H54 (cell line): ENCODE measurements at regions not wholly inside any gene's neighbourhood (a gene's known extent, or its start where the extent isn't known, plus 50 kb on each side); places are given as distances from the start of the nearest gene placed in this dataset.
"Not testable (repeated sequence)": the region's sequence is repeated elsewhere in the genome, so short reads cannot be mapped to it uniquely, and the experiment has no call there.

ENCODE experiments used
- DNase-seq: peaks from one replicate; pipeline ENCODE4 v3.0.0; 2011; ENCODE audit warnings: low spot score, mixed read lengths; ENCODE audit not compliant: insufficient read length
- FAIRE-seq: peaks from 3 replicates; lab custom pipeline; 2011; peaks lifted over from hg19 to GRCh38; lab: Jason Lieb, UNC
- POLR2A ChIP-seq: IDR thresholded peaks from 2 replicates; pipeline ENCODE4 v1.6.1; 2011; ENCODE audit warnings: low read depth, mild to moderate bottlenecking, low read length

GRCh38 chr6:56839533-56840183 lies 115.2 kb upstream of the BEND6 start:
- DNase-seq (no peak), FAIRE-seq (peak; percentile 71)
- TF ChIP-seq POLR2A = no peak

GRCh38 chr6:56838965-56839364 lies 115.9 kb upstream of the BEND6 start:
- FAIRE-seq = peak; percentile 81
- no peak for DNase-seq
- no peak for TF ChIP-seq POLR2A

- FAIRE-seq = no peak
These were observed 116.8 kb upstream of the BEND6 start for GRCh38 chr6:56838016-56838555.

GRCh38 chr6:56837322-56837894 lies 117.5 kb upstream of the BEND6 start:
- TF ChIP-seq POLR2A = no peak
- peak; percentile 95 for FAIRE-seq
- DNase-seq = no peak

More at GRCh38 chr6:56838016-56838555, 116.8 kb upstream of the BEND6 start:
- no peak for DNase-seq
- no peak for TF ChIP-seq POLR2A

- DNase-seq = no peak
- FAIRE-seq = no peak
- no peak for TF ChIP-seq POLR2A
These were observed 119.3 kb upstream of the BEND6 start for GRCh38 chr6:56835612-56836011.

- FAIRE-seq (no peak), DNase-seq (no peak)
- TF ChIP-seq POLR2A = no peak
These were observed 121.0 kb upstream of the BEND6 start for GRCh38 chr6:56833873-56834272.

- FAIRE-seq = peak; percentile 83
- no peak for DNase-seq
- no peak for TF ChIP-seq POLR2A
These were observed 121.6 kb upstream of the BEND6 start for GRCh38 chr6:56833127-56833791.

- TF ChIP-seq POLR2A = no peak
- DNase-seq (no peak), FAIRE-seq (peak; percentile 61)
These were observed 122.7 kb upstream of the BEND6 start for GRCh38 chr6:56832225-56832624.

GRCh38 chr6:56831334-56831733 lies 123.6 kb upstream of the BEND6 start:
- TF ChIP-seq POLR2A = no peak
- FAIRE-seq (peak; percentile 77), DNase-seq (no peak)

GRCh38 chr6:56827908-56828649 lies 126.8 kb upstream of the BEND6 start:
- FAIRE-seq = peak; percentile 84
- DNase-seq = no peak
- no peak for TF ChIP-seq POLR2A

GRCh38 chr6:56824431-56824830 lies 130.5 kb upstream of the BEND6 start:
- not testable (repeated sequence) for FAIRE-seq, DNase-seq

GRCh38 chr6:56821005-56821432 lies 133.9 kb upstream of the BEND6 start:
- TF ChIP-seq POLR2A = no peak
- peak; percentile 86 for FAIRE-seq

GRCh38 chr6:56820060-56820459 lies 134.8 kb upstream of the BEND6 start:
- no peak for DNase-seq
- peak; percentile 86 for FAIRE-seq
- TF ChIP-seq POLR2A = no peak

More at GRCh38 chr6:56821005-56821432, 133.9 kb upstream of the BEND6 start:
- DNase-seq = no peak

- FAIRE-seq = no peak
- TF ChIP-seq POLR2A = no peak
- no peak for DNase-seq
These were observed 135.3 kb upstream of the BEND6 start for GRCh38 chr6:56819604-56820003.
